ENCODE measurements at regions not wholly inside any gene's neighbourhood (a gene's known extent, or its start where the extent isn't known, plus 50 kb on each side); places are given as distances from the start of the nearest gene placed in this dataset.

- DNase-seq (ENCODE audit: low spot score) = no peak
- no peak overlapping the region for H3K4me3 ChIP-seq
- no peak for TF ChIP-seq CTCF (IDR thresholded peaks at IDR 0.05)
- peaks cover 0 to 10% of the 10 kb centered on the region in 2 donors for H3K4me1 ChIP-seq
- H3K36me3 ChIP-seq = no peaks in the 10 kb centered on the region
- H3K27ac ChIP-seq = no peak overlapping the region
- no peaks in the 10 kb centered on the region for H3K27me3 ChIP-seq
- no peaks in the 10 kb centered on the region for H3K9me3 ChIP-seq
Observed at GRCh38 chr4:108360754-108361445, 192.2 kb upstream of the LEF1 start.

- no peak for DNase-seq (ENCODE audit: low spot score)
- Histone ChIP-seq H3K4me3 (no peak overlapping the region), H3K4me1 (peaks cover 0 to 18% of the 10 kb centered on the region in 2 donors), H3K9me3 (no peaks in the 10 kb centered on the region), H3K27me3 (no peaks in the 10 kb centered on the region), H3K36me3 (no peaks in the 10 kb centered on the region), H3K27ac (no peak overlapping the region)
- no peak for TF ChIP-seq CTCF (IDR thresholded peaks at IDR 0.05)
Observed at GRCh38 chr4:108359986-108360681, 191.4 kb upstream of the LEF1 start.

- H3K4me3 ChIP-seq = no peak overlapping the region
- H3K9me3 ChIP-seq = no peaks in the 10 kb centered on the region
- no peaks in the 10 kb centered on the region for H3K27me3 ChIP-seq
- H3K36me3 ChIP-seq = no peaks in the 10 kb centered on the region
- TF ChIP-seq CTCF (IDR thresholded peaks at IDR 0.05) = no peak
- no peak overlapping the region for H3K27ac ChIP-seq
- DNase-seq (ENCODE audit: low spot score) = no peak
- peaks cover 0 to 18% of the 10 kb centered on the region in 2 donors for H3K4me1 ChIP-seq
Observed at GRCh38 chr4:108359130-108359985, 190.6 kb upstream of the LEF1 start.

- no peak overlapping the region for H3K4me3 ChIP-seq
- H3K36me3 ChIP-seq = no peaks in the 10 kb centered on the region
- no peaks in the 10 kb centered on the region for H3K27me3 ChIP-seq
- DNase-seq (ENCODE audit: low spot score) = no peak
- H3K4me1 ChIP-seq = peaks cover 0 to 41% of the 10 kb centered on the region in 2 donors
- no peaks in the 10 kb centered on the region for H3K9me3 ChIP-seq
- TF ChIP-seq CTCF (IDR thresholded peaks at IDR 0.05) = no peak
- no peak overlapping the region for H3K27ac ChIP-seq
Observed at GRCh38 chr4:108355902-108356535, 187.3 kb upstream of the LEF1 start.

GRCh38 chr4:108355186-108355901 is 186.6 kb upstream of the LEF1 start:
- no peaks in the 10 kb centered on the region for H3K27me3 ChIP-seq
- no peak for TF ChIP-seq CTCF (IDR thresholded peaks at IDR 0.05)

More at GRCh38 chr4:108355186-108355901, 186.6 kb upstream of the LEF1 start:
- H3K4me3 ChIP-seq = no peak overlapping the region
- H3K4me1 ChIP-seq = peaks cover 0 to 40% of the 10 kb centered on the region in 2 donors
- no peak overlapping the region for H3K27ac ChIP-seq
- no peaks in the 10 kb centered on the region for H3K9me3 ChIP-seq
- H3K36me3 ChIP-seq = no peaks in the 10 kb centered on the region
- no peak for DNase-seq (ENCODE audit: low spot score)

Data from right atrium auricular region (tissue), 2 donors.